ENCODE measurements at regions not wholly inside any gene's neighbourhood (a gene's known extent, or its start where the extent isn't known, plus 50 kb on each side); places are given as distances from the start of the nearest gene placed in this dataset.

DNA sequence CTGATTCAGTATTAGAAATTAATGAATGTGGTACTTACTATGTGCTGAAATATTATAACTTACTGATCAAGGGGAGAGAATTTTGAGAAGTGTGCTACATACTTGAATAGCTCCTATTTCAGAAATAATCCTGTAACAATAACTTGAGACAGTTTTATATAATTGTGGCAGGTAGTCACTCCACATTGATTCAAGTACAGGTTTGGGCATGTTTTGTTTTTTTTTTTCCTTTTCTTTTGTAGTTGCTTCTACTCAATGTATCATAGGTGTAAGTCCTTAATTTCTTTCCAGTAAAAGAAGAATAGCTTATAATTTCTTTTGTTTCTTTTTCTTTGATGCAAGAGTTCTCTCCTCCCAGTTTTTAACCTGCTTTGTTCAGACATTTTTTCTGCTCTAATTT, 86.1 kb upstream of the ADGRL2 start:
- TF ChIP-seq CREB1 (IDR thresholded peaks at IDR 0.05; ENCODE audit: low read depth) (no peak), YY1 (IDR thresholded peaks at IDR 0.05; ENCODE audit: low read depth) (no peak), FOXM1 (IDR thresholded peaks at IDR 0.05; ENCODE audit: borderline replicate concordance, low read depth) (no peak), EGR1 (IDR thresholded peaks at IDR 0.05) (no peak), RAD21 (IDR thresholded peaks at IDR 0.05; ENCODE audit: low read depth) (no peak), TCF12 (IDR thresholded peaks at IDR 0.05; ENCODE audit: low read depth) (no peak), MAX (IDR thresholded peaks at IDR 0.05) (no peak), EP300 (IDR thresholded peaks at IDR 0.05; ENCODE audit: borderline replicate concordance) (no peak), TEAD4 (IDR thresholded peaks at IDR 0.05) (no peak)

DNA sequence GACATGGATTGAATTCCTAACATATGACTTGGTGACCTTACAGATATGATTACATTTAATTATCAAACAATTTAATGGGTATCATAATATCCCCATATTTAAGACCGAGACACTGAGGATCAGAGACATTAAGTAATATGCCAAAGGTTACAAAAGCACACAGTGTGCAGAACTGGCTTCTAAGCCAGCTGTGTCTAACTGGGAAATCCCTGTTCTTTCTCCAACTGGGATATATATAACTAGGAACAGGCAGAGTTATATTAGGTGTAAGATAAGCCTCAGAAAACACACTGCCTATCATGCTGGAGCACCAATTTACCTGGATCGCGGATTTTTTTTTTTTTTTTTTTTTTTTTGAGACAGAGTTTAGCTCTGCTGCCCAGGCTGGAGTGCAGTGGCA, 88.3 kb upstream of the ADGRL2 start:
- no peak for TF ChIP-seq NFIC (IDR thresholded peaks at IDR 0.05)
- no peak for TF ChIP-seq TEAD4 (IDR thresholded peaks at IDR 0.05)
- TF ChIP-seq TAF1 (IDR thresholded peaks at IDR 0.05; ENCODE audit: low read depth) = no peak
- TF ChIP-seq, protein P1, sequence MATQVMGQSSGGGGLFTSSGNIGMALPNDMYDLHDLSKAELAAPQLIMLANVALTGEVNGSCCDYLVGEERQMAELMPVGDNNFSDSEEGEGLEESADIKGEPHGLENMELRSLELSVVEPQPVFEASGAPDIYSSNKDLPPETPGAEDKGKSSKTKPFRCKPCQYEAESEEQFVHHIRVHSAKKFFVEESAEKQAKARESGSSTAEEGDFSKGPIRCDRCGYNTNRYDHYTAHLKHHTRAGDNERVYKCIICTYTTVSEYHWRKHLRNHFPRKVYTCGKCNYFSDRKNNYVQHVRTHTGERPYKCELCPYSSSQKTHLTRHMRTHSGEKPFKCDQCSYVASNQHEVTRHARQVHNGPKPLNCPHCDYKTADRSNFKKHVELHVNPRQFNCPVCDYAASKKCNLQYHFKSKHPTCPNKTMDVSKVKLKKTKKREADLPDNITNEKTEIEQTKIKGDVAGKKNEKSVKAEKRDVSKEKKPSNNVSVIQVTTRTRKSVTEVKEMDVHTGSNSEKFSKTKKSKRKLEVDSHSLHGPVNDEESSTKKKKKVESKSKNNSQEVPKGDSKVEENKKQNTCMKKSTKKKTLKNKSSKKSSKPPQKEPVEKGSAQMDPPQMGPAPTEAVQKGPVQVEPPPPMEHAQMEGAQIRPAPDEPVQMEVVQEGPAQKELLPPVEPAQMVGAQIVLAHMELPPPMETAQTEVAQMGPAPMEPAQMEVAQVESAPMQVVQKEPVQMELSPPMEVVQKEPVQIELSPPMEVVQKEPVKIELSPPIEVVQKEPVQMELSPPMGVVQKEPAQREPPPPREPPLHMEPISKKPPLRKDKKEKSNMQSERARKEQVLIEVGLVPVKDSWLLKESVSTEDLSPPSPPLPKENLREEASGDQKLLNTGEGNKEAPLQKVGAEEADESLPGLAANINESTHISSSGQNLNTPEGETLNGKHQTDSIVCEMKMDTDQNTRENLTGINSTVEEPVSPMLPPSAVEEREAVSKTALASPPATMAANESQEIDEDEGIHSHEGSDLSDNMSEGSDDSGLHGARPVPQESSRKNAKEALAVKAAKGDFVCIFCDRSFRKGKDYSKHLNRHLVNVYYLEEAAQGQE (IDR thresholded peaks at IDR 0.05; ENCODE audit: low read depth) = no peak

GRCh38 chr1:81710857-81711256, 89.9 kb upstream of the ADGRL2 start:
- TF ChIP-seq TCF12 (IDR thresholded peaks at IDR 0.05; ENCODE audit: low read depth) (0 out of 2 replicates have a peak, but pooled peaks have one; percentile 23), RAD21 (IDR thresholded peaks at IDR 0.05; ENCODE audit: low read depth) (no peak), CREB1 (IDR thresholded peaks at IDR 0.05; ENCODE audit: low read depth) (no peak)

- TF ChIP-seq, protein P1 (IDR thresholded peaks at IDR 0.05; ENCODE audit: low read depth) = no peak
- no peak for TF ChIP-seq MAX (IDR thresholded peaks at IDR 0.05)
- TF ChIP-seq NFIC (IDR thresholded peaks at IDR 0.05) = no peak
- no peak for TF ChIP-seq CREB1 (IDR thresholded peaks at IDR 0.05; ENCODE audit: low read depth)
- TF ChIP-seq, protein P2, sequence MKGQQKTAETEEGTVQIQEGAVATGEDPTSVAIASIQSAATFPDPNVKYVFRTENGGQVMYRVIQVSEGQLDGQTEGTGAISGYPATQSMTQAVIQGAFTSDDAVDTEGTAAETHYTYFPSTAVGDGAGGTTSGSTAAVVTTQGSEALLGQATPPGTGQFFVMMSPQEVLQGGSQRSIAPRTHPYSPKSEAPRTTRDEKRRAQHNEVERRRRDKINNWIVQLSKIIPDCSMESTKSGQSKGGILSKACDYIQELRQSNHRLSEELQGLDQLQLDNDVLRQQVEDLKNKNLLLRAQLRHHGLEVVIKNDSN (IDR thresholded peaks at IDR 0.05) = no peak
- no peak for TF ChIP-seq RAD21 (IDR thresholded peaks at IDR 0.05; ENCODE audit: low read depth)
- TF ChIP-seq EP300 (IDR thresholded peaks at IDR 0.05; ENCODE audit: borderline replicate concordance) = no peak
- TF ChIP-seq CEBPB (IDR thresholded peaks at IDR 0.05) = no peak
- TF ChIP-seq TAF1 (IDR thresholded peaks at IDR 0.05; ENCODE audit: low read depth) = no peak
- TF ChIP-seq FOXM1 (IDR thresholded peaks at IDR 0.05; ENCODE audit: borderline replicate concordance, low read depth) = no peak
- no peak for TF ChIP-seq ZBTB7A (IDR thresholded peaks at IDR 0.05; ENCODE audit: low read depth)
- no peak for TF ChIP-seq YY1 (IDR thresholded peaks at IDR 0.05; ENCODE audit: low read depth)
- no peak for TF ChIP-seq TEAD4 (IDR thresholded peaks at IDR 0.05)
- TF ChIP-seq TCF12 (IDR thresholded peaks at IDR 0.05; ENCODE audit: low read depth) = no peak
Observed at GRCh38 chr1:81708250-81708649, 92.5 kb upstream of the ADGRL2 start.

DNA sequence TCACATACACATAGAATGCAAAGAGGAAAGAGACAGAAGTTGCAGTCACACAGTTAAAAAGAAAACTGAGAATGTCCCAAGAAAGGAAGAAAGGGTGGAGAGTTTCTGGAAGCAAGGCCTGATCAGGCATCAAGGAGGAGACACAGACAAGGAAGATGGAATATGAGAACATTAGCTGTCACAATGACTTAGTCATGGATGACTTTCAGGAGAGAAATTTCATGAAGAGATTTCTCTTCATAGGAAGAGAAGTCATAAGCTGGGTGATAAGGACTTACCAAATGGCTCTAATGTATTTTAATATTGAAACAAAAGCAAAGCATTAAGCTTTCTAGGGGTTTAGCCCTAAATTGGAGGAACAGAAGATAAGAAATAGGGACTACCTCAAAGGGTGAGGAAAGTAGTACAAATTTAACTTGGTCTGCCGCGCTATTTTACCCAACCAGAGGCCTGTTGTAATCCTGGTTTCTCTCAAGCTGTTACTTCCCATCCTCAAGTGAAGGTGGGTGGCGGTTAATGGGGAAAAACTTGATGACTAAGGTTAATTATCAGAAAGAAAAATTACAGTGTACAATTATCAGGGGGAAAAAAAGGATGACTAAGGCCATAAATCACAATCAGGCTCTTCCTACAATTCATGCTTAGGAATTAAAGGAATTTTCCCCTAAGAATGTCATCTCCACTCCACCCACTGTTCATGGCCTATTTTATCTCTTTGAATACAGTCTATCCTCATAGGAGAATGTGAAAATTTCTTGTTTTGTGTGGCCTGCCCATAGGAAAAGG, 93.9 kb upstream of the ADGRL2 start:
- TF ChIP-seq, protein P2 (IDR thresholded peaks at IDR 0.05) = no peak
- peak; percentile 86 for TF ChIP-seq TEAD4 (IDR thresholded peaks at IDR 0.05)
- TF ChIP-seq RAD21 (IDR thresholded peaks at IDR 0.05; ENCODE audit: low read depth) = no peak
- peak; percentile 73 for TF ChIP-seq NFIC (IDR thresholded peaks at IDR 0.05)
- peak; percentile 72 for TF ChIP-seq TCF12 (IDR thresholded peaks at IDR 0.05; ENCODE audit: low read depth)
- peak; percentile 91 for TF ChIP-seq EP300 (IDR thresholded peaks at IDR 0.05; ENCODE audit: borderline replicate concordance)
- TF ChIP-seq FOXM1 (IDR thresholded peaks at IDR 0.05; ENCODE audit: borderline replicate concordance, low read depth) = peak; percentile 91

DNA sequence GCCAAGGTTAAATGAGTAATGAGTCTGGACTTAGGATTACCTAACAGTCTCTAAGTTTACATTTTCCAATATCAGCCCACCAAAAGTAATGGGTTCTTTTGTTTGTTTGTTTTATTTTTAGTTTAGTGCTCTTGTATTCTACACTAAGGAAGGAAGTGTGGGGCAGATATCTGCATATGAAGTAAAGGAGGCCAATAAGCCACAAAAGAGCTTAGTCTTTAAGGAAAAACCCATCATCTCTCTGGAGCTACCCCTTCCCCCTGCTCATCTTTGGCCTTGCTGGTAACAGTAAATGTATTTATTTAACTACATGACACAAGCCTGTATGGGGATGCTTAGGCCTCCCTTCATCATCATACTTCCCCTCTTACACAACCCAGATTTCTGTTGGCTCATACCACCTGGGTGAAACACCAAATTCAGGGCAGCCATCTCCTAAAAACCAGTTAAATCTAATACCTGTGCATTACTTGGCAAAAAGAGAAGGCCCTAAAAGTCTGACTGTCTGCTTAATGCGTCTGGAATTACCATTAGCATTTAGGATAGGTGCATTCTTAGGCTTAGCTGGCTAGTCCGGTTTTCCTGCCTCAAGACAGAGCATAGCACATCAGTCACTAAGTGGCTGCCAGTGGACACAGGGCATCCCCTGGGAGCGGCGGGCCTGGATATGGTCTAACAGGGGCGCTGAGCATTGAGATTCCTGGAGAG, 96.8 kb upstream of the ADGRL2 start:
- TF ChIP-seq EP300 (IDR thresholded peaks at IDR 0.05; ENCODE audit: borderline replicate concordance) (peak; percentile 47; the same call in 1 of the 2 replicates), CEBPB (IDR thresholded peaks at IDR 0.05) (no peak), ZBTB7A (IDR thresholded peaks at IDR 0.05; ENCODE audit: low read depth) (no peak), EGR1 (IDR thresholded peaks at IDR 0.05) (no peak), NFIC (IDR thresholded peaks at IDR 0.05) (no peak), TCF12 (IDR thresholded peaks at IDR 0.05; ENCODE audit: low read depth) (no peak), TEAD4 (IDR thresholded peaks at IDR 0.05) (peak; percentile 38; the same call in 1 of the 2 replicates), CREB1 (IDR thresholded peaks at IDR 0.05; ENCODE audit: low read depth) (no peak), FOXM1 (IDR thresholded peaks at IDR 0.05; ENCODE audit: borderline replicate concordance, low read depth) (no peak), TAF1 (IDR thresholded peaks at IDR 0.05; ENCODE audit: low read depth) (no peak), MAX (IDR thresholded peaks at IDR 0.05) (no peak), YY1 (IDR thresholded peaks at IDR 0.05; ENCODE audit: low read depth) (no peak), RAD21 (IDR thresholded peaks at IDR 0.05; ENCODE audit: low read depth) (no peak)
- TF ChIP-seq, protein P1 (IDR thresholded peaks at IDR 0.05; ENCODE audit: low read depth) = no peak
- TF ChIP-seq, protein P2 (IDR thresholded peaks at IDR 0.05) = no peak
